ENCODE measurements at regions not wholly inside any gene's neighbourhood (a gene's known extent, or its start where the extent isn't known, plus 50 kb on each side); places are given as distances from the start of the nearest gene placed in this dataset.

GRCh38 chr6:5946701-5947100 lies 60.0 kb downstream of the NRN1 start:
- no peak overlapping the region for H3K27ac ChIP-seq
- no peak for TF ChIP-seq CTCF (conservative IDR thresholded peaks at IDR 0.05)

- no peak overlapping the region for H3K27ac ChIP-seq
- TF ChIP-seq CTCF (conservative IDR thresholded peaks at IDR 0.05): no peak
Observed at GRCh38 chr6:5946181-5946580, 60.5 kb downstream of the NRN1 start.

- no peak for TF ChIP-seq CTCF (conservative IDR thresholded peaks at IDR 0.05)
- no peak overlapping the region for H3K27ac ChIP-seq
Observed at GRCh38 chr6:5943591-5943990, 63.1 kb downstream of the NRN1 start.

- TF ChIP-seq CTCF (conservative IDR thresholded peaks at IDR 0.05): no peak
- no peak overlapping the region for H3K27ac ChIP-seq
Observed at GRCh38 chr6:5942591-5942990, 64.1 kb downstream of the NRN1 start.

GRCh38 chr6:5941188-5941587 lies 65.5 kb downstream of the NRN1 start:
- no peak for TF ChIP-seq CTCF (conservative IDR thresholded peaks at IDR 0.05)
- H3K27ac ChIP-seq: no peak overlapping the region

GRCh38 chr6:5938934-5939333 lies 67.8 kb downstream of the NRN1 start:
- no peak for TF ChIP-seq CTCF (conservative IDR thresholded peaks at IDR 0.05)
- H3K27ac ChIP-seq: no peak overlapping the region

- no peak overlapping the region for H3K27ac ChIP-seq
- no peak for TF ChIP-seq CTCF (conservative IDR thresholded peaks at IDR 0.05)
Observed at GRCh38 chr6:5937936-5938706, 68.6 kb downstream of the NRN1 start.
